Transverse colon (tissue), 4 donors: ENCODE measurements at regions not wholly inside any gene's neighbourhood (a gene's known extent, or its start where the extent isn't known, plus 50 kb on each side); places are given as distances from the start of the nearest gene placed in this dataset.

Source experiments
- DNase-seq: peaks from one replicate; pipeline ENCODE4 v3.0.0-alpha.2; 2019
- H3K27ac ChIP-seq, 4 donors: fragments of 200-600 bp; sonication (generic); 2 replicates each; pipeline ENCODE4 v1.5.1; 2016 to 2018; ENCODE audit warnings: inconsistent platforms in 4 of 4
- H3K27me3 ChIP-seq: fragments of 200-600 bp; sonication (generic); 2 replicates; pipeline ENCODE4 v1.5.1; 2017; ENCODE audit warnings: inconsistent platforms
- H3K36me3 ChIP-seq, 4 donors: fragments of 200-600 bp; sonication (generic); 2 replicates each; pipeline ENCODE4 v1.5.1; 2017 to 2019; ENCODE audit warnings: inconsistent platforms in 4 of 4
- H3K4me1 ChIP-seq, 4 donors: fragments of 200-600 bp; sonication (generic); 2 replicates each; pipeline ENCODE4 v1.5.1; 2017 to 2020; ENCODE audit warnings: inconsistent platforms in 4 of 4
- H3K4me3 ChIP-seq, 4 donors: fragments of 200-600 bp; sonication (generic); 1 replicate in 1 of 4; 2 replicates in 3 of 4; pipeline versions ENCODE4 v1.5.1 to v1.6.1; 2017 to 2019; ENCODE audit warnings: inconsistent platforms in 4 of 4
- H3K9me3 ChIP-seq, 2 donors: fragments of 200-600 bp; sonication (generic); 2 replicates each; pipeline ENCODE4 v1.5.1; 2017 to 2019; ENCODE audit warnings: inconsistent platforms in 2 of 2
- CTCF ChIP-seq, 5 experiments: fragments of 200-600 bp in 3 of 5; fragments of 450-650 bp in 2 of 5; sonication (generic) in 3 of 5; IDR thresholded peaks; 1 replicate in 2 of 5; 2 replicates in 3 of 5; pipeline ENCODE4 v1.5.1; 2016 to 2017; ENCODE audit warnings: antibody characterized with exemption in 5 of 5, inconsistent platforms in 3 of 5, mild to moderate bottlenecking in 2 of 5, moderate library complexity in 1 of 5
- EP300 ChIP-seq: sonication (generic); formaldehyde crosslinking; IDR thresholded peaks from one replicate; pipeline ENCODE4 v1.6.1; 2017; ENCODE audit warnings: antibody characterized with exemption, low read depth
- POLR2A ChIP-seq: fragments of 450-650 bp; IDR thresholded peaks from one replicate; pipeline ENCODE4 v1.6.1; 2016; ENCODE audit warnings: antibody characterized with exemption, mild to moderate bottlenecking, moderate library complexity
- POLR2AphosphoS5 ChIP-seq, 3 donors: sonication (generic); formaldehyde crosslinking; IDR thresholded peaks; one replicate each; pipeline ENCODE4 v1.6.1; 2016; ENCODE audit warnings: antibody characterized with exemption in 3 of 3
- WGBS, 2 donors: methylation state at CpG; one replicate each; pipeline ENCODE4 v1.1.5; 2018; ENCODE audit warnings: low coverage in 1 of 2; 5-methylcytosine and 5-hydroxymethylcytosine counted together
- in situ Hi-C, 4 donors: fragments of 200-750 bp; cut with MboI; loops; one replicate each; pipeline versions ENCODE4 v1.15.0 to v1.15.1; 2017; ENCODE audit warnings: low sequenced_read_pairs in 3 of 4, low pct_ligation_motif_present in 1 of 4, low pct_unique_long_range_greater_than_20kb in 1 of 4
- intact Hi-C: fragments of 100-400 bp; cut with DNase I; formaldehyde crosslinking; loops from one replicate; pipeline ENCODE4 v1.15.1; 2023; ENCODE audit warnings: low total_unique reads

GRCh38 chr16:77059446-77059845, 131.5 kb upstream of the MON1B start:
- Histone ChIP-seq H3K4me1 (no peaks in the 10 kb centered on the region), H3K4me3 (no peak overlapping the region), H3K27ac (no peak overlapping the region), H3K36me3 (no peaks in the 10 kb centered on the region), H3K27me3 (no peaks in the 10 kb centered on the region), H3K9me3 (no peaks in the 10 kb centered on the region)
- no peak for TF ChIP-seq CTCF (IDR thresholded peaks at IDR 0.05)
- TF ChIP-seq EP300 = no peak
- TF ChIP-seq POLR2AphosphoS5 (IDR thresholded peaks at IDR 0.05) = no peak
- no peak for TF ChIP-seq POLR2A
- in situ Hi-C loops = no loop called here
- DNase-seq = no peak
- intact Hi-C loops = no loop called here

- H3K27me3 ChIP-seq = no peaks in the 10 kb centered on the region
- in situ Hi-C loops (no loop called here), intact Hi-C loops (no loop called here)
- 83 to 91% methylated on average over 1 of the region's 1 CpG for WGBS, 2 donors
- H3K4me1 ChIP-seq = no peaks in the 10 kb centered on the region
- no peak for DNase-seq
- H3K9me3 ChIP-seq = no peaks in the 10 kb centered on the region
- H3K36me3 ChIP-seq = no peaks in the 10 kb centered on the region
- TF ChIP-seq POLR2A (no peak), EP300 (no peak), POLR2AphosphoS5 (IDR thresholded peaks at IDR 0.05) (no peak), CTCF (IDR thresholded peaks at IDR 0.05) (no peak)
- no peak overlapping the region for H3K27ac ChIP-seq
- H3K4me3 ChIP-seq = no peak overlapping the region
These were observed 130.4 kb upstream of the MON1B start for GRCh38 chr16:77060614-77061013.

GRCh38 chr16:77062878-77063675, 127.9 kb upstream of the MON1B start:
- no peaks in the 10 kb centered on the region for H3K4me1 ChIP-seq
- in situ Hi-C loops (no loop called here), intact Hi-C loops (no loop called here)
- no peaks in the 10 kb centered on the region for H3K27me3 ChIP-seq
- H3K9me3 ChIP-seq = no peaks in the 10 kb centered on the region
- H3K4me3 ChIP-seq = no peak overlapping the region
- no peak for DNase-seq
- WGBS, 2 donors = 37 to 47% methylated on average over 6 to 11 of the region's 11 CpGs
- H3K36me3 ChIP-seq = no peaks in the 10 kb centered on the region
- TF ChIP-seq CTCF (IDR thresholded peaks at IDR 0.05) (no peak), POLR2AphosphoS5 (IDR thresholded peaks at IDR 0.05) (no peak), POLR2A (no peak), EP300 (no peak)
- no peak overlapping the region for H3K27ac ChIP-seq

- Histone ChIP-seq H3K27me3 (no peaks in the 10 kb centered on the region), H3K36me3 (no peaks in the 10 kb centered on the region), H3K27ac (no peak overlapping the region), H3K4me1 (no peaks in the 10 kb centered on the region), H3K4me3 (no peak overlapping the region), H3K9me3 (no peaks in the 10 kb centered on the region)
- TF ChIP-seq POLR2A = no peak
- no peak for TF ChIP-seq CTCF (IDR thresholded peaks at IDR 0.05)
- TF ChIP-seq POLR2AphosphoS5 (IDR thresholded peaks at IDR 0.05) = no peak
- no peak for TF ChIP-seq EP300
- WGBS, 2 donors = 16% methylated on average over 1 of the region's 1 CpG; no CpG with 5 or more reads in 1 of the 2 donors
- in situ Hi-C loops = no loop called here
- DNase-seq = no peak
- intact Hi-C loops = no loop called here
These were observed 127.3 kb upstream of the MON1B start for GRCh38 chr16:77063676-77064016.
